Immature natural killer cell (primary cell): ENCODE measurements at regions not wholly inside any gene's neighbourhood (a gene's known extent, or its start where the extent isn't known, plus 50 kb on each side); places are given as distances from the start of the nearest gene placed in this dataset.
A peak's percentile ranks its signal among the peaks of the same experiment; 100 is the strongest.

ENCODE experiments used
- DNase-seq, 3 donors: peaks; one replicate each; pipeline ENCODE4 v3.0.0; 2022; ENCODE audit warnings: mixed read lengths in 1 of 3
- H3K27ac Mint-ChIP-seq, 6 donors: one replicate each; pipeline ENCODE4 v1.8.0; 2020; ENCODE audit warnings: mixed read lengths in 6 of 6, mild to moderate bottlenecking in 5 of 6, inconsistent platforms in 4 of 6, moderate library complexity in 3 of 6
- H3K27me3 Mint-ChIP-seq, 3 donors: one replicate each; pipeline ENCODE4 v1.8.0; 2020 to 2021; ENCODE audit warnings: low read depth in 3 of 3, mild to moderate bottlenecking in 3 of 3, mixed read lengths in 3 of 3, moderate library complexity in 3 of 3, inconsistent platforms in 1 of 3
- H3K36me3 Mint-ChIP-seq, 3 donors: one replicate each; pipeline ENCODE4 v1.8.0; 2020; ENCODE audit warnings: mixed read lengths in 3 of 3, inconsistent platforms in 2 of 3, mild to moderate bottlenecking in 2 of 3
- H3K4me1 Mint-ChIP-seq, 2 donors: one replicate each; pipeline ENCODE4 v1.8.0; 2020; ENCODE audit warnings: inconsistent platforms in 2 of 2, mild to moderate bottlenecking in 2 of 2, mixed read lengths in 2 of 2, moderate library complexity in 1 of 2
- H3K4me3 Mint-ChIP-seq, 5 donors: one replicate each; pipeline ENCODE4 v1.8.0; 2020; ENCODE audit warnings: mild to moderate bottlenecking in 5 of 5, mixed read lengths in 5 of 5, inconsistent platforms in 3 of 5, moderate library complexity in 3 of 5
- H3K9me3 Mint-ChIP-seq, 6 donors: one replicate each; pipeline ENCODE4 v1.8.0; 2020; ENCODE audit warnings: mild to moderate bottlenecking in 6 of 6, mixed read lengths in 6 of 6, inconsistent platforms in 4 of 6, moderate library complexity in 3 of 6

DNA sequence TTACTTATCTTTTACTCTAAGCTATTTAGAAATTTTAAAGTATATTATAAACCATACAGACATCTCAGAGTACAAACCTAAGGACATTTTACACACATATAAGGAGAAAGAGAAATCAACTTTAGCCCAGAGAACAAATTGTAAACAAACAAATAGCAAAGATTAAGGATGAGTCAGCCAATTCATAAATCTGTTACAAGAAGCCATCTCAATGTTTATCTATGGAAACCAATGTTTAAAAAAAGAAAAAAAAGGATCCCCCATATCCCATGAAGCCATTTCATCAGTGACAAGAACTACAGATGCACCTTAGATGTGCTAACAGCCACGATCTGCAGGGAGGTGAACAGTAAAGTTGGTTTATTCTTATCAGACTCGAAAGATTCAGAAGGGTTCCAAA is 437.1 kb downstream of the SHQ1 start:
- Mint-ChIP-seq H3K9me3 (no peaks in the 10 kb centered on the region), H3K36me3 (no peaks in the 10 kb centered on the region), H3K4me1 (peaks cover 80 to 100% of the 10 kb centered on the region in 2 donors), H3K27ac (peak overlapping the region in 2 of 6 donors; percentile 0 to 21), H3K4me3 (peak overlapping the region in 2 of 5 donors; percentile 8 to 43), H3K27me3 (peaks cover 0 to 3% (median 0%) of the 10 kb centered on the region in 3 donors)
- DNase-seq, result no peak

DNA sequence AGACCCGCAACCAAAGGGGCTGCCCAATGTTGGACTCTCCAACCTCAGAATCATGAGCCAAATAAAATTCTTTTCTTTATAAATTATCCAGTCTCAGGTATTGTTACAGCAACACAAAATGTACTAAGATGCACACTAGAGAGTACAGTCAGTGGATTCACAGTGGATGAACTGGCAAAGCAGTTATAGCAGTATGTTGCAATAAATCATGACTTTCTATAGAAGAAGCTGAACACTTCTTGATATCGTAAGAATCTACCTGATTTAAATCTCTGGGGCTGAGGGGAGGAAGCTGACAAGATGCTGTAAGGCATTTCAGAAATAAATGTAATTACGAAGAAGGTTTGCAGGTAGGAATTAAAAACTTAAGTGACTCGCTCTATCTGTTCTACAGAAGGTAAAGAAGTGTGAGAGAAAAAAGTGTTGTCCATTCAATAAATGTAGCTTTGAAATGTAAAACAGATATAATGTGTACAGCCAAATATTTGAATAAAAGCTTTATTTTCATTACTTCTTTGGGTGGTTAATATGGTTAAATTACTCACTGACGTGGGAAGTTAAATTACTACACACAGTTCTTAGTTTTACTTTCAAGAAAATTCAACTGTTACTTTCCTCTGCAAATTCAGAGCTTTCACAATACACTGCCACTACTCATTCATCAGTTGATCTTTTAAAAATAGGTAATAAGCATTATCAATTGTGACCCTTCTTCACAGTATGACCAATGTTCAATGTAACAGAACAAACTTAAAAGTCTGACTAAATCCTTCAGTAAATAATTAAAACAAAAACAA is 439.1 kb downstream of the SHQ1 start:
- Mint-ChIP-seq H3K4me1 (peaks cover 81 to 100% of the 10 kb centered on the region in 2 donors), H3K4me3 (peak overlapping the region in 4 of 5 donors; percentile 0 to 46 (median 20)), H3K36me3 (no peaks in the 10 kb centered on the region), H3K27me3 (peaks cover 0 to 3% (median 0%) of the 10 kb centered on the region in 3 donors), H3K9me3 (no peaks in the 10 kb centered on the region), H3K27ac (peak overlapping the region in 2 of 6 donors; percentile 6 to 56)
- DNase-seq, result no peak

DNA sequence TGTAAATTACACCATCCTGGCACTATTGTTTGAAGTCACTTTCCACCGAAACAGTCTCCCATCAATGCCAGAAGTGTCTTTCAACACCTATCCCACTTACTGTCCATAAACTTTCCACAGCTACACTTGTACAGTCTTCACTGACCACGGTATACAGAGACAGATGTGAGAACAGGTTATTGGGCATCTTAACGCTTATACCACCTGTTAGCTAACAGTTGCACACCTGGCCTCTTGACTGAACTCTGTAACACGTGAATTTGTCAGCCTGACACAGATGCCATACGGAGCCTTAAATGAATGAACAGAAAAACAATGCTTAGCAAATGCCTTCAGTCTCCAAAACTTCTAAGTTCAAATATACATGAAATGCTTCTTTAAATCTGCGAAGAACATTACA is 440.5 kb downstream of the SHQ1 start:
- Mint-ChIP-seq H3K36me3 (no peaks in the 10 kb centered on the region), H3K27me3 (peaks cover 0 to 3% (median 0%) of the 10 kb centered on the region in 3 donors), H3K9me3 (no peaks in the 10 kb centered on the region), H3K4me3 (no peak overlapping the region), H3K4me1 (peaks cover 87 to 100% of the 10 kb centered on the region in 2 donors), H3K27ac (no peak overlapping the region)
- no peak for DNase-seq

DNA sequence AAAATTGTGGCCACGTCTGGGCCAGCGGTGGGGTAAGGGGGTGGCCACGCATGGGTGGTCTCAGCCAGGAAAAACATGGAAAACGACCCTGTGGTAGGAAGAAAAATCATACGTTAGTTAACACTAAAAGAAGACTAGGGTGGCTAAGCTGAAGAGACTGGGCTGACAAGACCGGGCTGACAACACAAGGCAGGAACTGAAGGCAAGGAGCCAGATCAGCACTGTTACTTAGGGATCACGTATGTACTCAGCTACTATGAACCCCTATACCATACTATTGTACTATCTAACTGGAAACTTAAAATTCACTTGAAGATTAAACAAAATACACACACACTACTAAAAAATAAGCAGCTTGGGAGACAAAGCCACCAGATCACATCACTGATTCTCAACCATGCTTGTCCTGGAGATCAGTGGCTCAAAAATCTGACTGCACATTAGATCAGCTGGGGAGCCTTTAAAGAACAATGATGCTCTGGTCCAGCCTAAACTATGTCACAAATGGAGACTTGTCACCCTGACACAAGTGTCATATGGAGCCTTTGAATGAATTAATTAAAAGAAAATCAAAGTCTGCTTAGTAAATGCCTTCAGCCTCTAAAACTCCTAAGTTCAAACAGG is 442.2 kb downstream of the SHQ1 start:
- Mint-ChIP-seq H3K4me1 (peaks cover 80 to 100% of the 10 kb centered on the region in 2 donors), H3K4me3 (no peak overlapping the region)

DNA sequence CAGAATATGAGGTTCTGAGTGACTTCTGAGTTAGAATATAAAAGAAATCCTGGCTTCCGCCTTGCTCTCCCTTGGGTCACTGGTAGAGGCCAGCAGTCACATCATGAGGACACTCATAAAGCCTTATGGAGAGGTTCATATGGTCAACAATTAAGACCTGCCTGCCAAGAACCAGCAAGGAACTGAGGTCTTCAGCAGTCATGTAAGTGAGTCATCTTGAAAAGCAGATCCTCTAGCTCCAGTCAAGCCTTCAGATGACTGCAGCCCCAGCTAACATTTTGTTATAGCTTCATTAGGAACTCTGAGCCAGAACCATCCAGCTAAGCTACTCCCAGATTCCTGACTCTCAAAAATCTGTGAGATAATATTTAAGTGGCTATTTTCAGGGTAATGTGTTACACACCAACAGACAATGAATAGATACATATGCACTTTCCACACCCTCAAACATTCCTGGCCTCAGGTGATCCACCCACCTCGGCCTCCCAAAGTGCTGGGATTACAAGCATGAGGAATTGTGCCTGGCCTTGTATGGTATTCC is 447.2 kb downstream of the SHQ1 start:
- no peaks in the 10 kb centered on the region for H3K27me3 Mint-ChIP-seq
- no peak for DNase-seq
- no peaks in the 10 kb centered on the region for H3K36me3 Mint-ChIP-seq
- H3K9me3 Mint-ChIP-seq, result no peaks in the 10 kb centered on the region
- H3K4me1 Mint-ChIP-seq, result peaks cover 65 to 97% of the 10 kb centered on the region in 2 donors
- no peak overlapping the region for H3K27ac Mint-ChIP-seq
- no peak overlapping the region for H3K4me3 Mint-ChIP-seq

More for the DNA sequence above, 442.2 kb downstream of the SHQ1 start:
- DNase-seq, result no peak
- Mint-ChIP-seq H3K27ac (peak overlapping the region in 1 of 6 donors; percentile 16), H3K27me3 (peaks cover 0 to 3% (median 0%) of the 10 kb centered on the region in 3 donors), H3K36me3 (no peaks in the 10 kb centered on the region), H3K9me3 (no peaks in the 10 kb centered on the region)

- peaks cover 58 to 95% of the 10 kb centered on the region in 2 donors for H3K4me1 Mint-ChIP-seq
- no peak for DNase-seq
- no peaks in the 10 kb centered on the region for H3K36me3 Mint-ChIP-seq
- H3K9me3 Mint-ChIP-seq, result no peaks in the 10 kb centered on the region
- H3K27ac Mint-ChIP-seq, result no peak overlapping the region
- H3K4me3 Mint-ChIP-seq, result peak overlapping the region in 1 of 5 donors; percentile 9
- no peaks in the 10 kb centered on the region for H3K27me3 Mint-ChIP-seq
Observed at GRCh38 chr3:72398781-72399180, 449.5 kb downstream of the SHQ1 start.

DNA sequence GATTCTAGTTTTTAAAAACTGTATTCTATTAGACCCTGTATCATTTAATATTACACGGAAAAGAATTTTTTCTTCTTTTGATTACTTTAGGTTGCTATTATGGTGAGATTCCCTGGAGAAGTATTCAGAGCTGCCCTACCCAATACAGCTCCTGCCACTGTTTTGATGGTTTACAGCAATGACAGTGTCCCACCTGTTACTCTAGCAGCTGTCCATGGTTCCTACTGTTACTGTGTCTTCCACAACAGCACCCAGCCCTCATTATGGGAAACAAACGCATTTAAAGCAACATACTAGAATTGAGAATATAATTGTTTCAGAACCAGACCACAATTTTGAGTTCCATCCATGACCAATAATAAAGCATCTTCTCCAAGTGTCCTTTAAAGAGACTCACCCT is 450.7 kb downstream of the SHQ1 start:
- Mint-ChIP-seq H3K4me3 (no peak overlapping the region), H3K27me3 (no peaks in the 10 kb centered on the region), H3K27ac (no peak overlapping the region), H3K4me1 (peaks cover 54 to 89% of the 10 kb centered on the region in 2 donors), H3K9me3 (no peaks in the 10 kb centered on the region), H3K36me3 (no peaks in the 10 kb centered on the region)
- no peak for DNase-seq

- no peak for DNase-seq
- H3K27ac Mint-ChIP-seq, result no peak overlapping the region
- no peak overlapping the region for H3K4me3 Mint-ChIP-seq
- H3K36me3 Mint-ChIP-seq, result no peaks in the 10 kb centered on the region
- no peaks in the 10 kb centered on the region for H3K27me3 Mint-ChIP-seq
- H3K9me3 Mint-ChIP-seq, result no peaks in the 10 kb centered on the region
- peaks cover 54 to 82% of the 10 kb centered on the region in 2 donors for H3K4me1 Mint-ChIP-seq
Observed at GRCh38 chr3:72396899-72397298, 451.3 kb downstream of the SHQ1 start.

GRCh38 chr3:72395776-72396311 is 452.4 kb downstream of the SHQ1 start:
- H3K27ac Mint-ChIP-seq, result no peak overlapping the region
- no peak overlapping the region for H3K4me3 Mint-ChIP-seq
- no peaks in the 10 kb centered on the region for H3K27me3 Mint-ChIP-seq
- H3K4me1 Mint-ChIP-seq, result peaks cover 44 to 71% of the 10 kb centered on the region in 2 donors
- DNase-seq, result no peak
- no peaks in the 10 kb centered on the region for H3K36me3 Mint-ChIP-seq
- H3K9me3 Mint-ChIP-seq, result no peaks in the 10 kb centered on the region

DNA sequence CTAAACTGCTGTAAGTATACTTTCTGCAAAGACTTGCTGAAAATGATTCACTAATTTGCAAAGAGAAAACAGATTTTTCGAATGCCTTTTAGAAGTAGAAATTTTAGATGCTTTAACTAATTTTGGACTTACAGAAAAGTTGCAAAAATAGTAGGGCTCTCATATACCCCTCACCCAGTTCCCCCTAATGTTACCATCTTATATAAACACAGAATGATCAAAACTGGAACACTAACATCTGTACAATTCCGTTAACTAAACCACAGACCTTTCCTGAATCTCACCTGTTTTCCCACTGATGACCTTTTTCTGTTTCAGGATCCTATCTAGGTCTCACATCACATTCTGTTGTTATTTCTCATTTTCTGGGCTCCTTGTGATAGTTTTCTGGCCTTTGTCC is 454.8 kb downstream of the SHQ1 start:
- DNase-seq, result no peak
- H3K4me3 Mint-ChIP-seq, result no peak overlapping the region
- peaks cover 46 to 57% of the 10 kb centered on the region in 2 donors for H3K4me1 Mint-ChIP-seq
- no peaks in the 10 kb centered on the region for H3K36me3 Mint-ChIP-seq
- no peaks in the 10 kb centered on the region for H3K9me3 Mint-ChIP-seq
- no peak overlapping the region for H3K27ac Mint-ChIP-seq
- no peaks in the 10 kb centered on the region for H3K27me3 Mint-ChIP-seq

GRCh38 chr3:72391659-72392058 is 456.6 kb downstream of the SHQ1 start:
- no peaks in the 10 kb centered on the region for H3K27me3 Mint-ChIP-seq
- H3K4me3 Mint-ChIP-seq, result no peak overlapping the region
- no peak for DNase-seq
- no peaks in the 10 kb centered on the region for H3K9me3 Mint-ChIP-seq
- H3K36me3 Mint-ChIP-seq, result no peaks in the 10 kb centered on the region
- no peak overlapping the region for H3K27ac Mint-ChIP-seq
- H3K4me1 Mint-ChIP-seq, result peaks cover 42 to 59% of the 10 kb centered on the region in 2 donors

DNA sequence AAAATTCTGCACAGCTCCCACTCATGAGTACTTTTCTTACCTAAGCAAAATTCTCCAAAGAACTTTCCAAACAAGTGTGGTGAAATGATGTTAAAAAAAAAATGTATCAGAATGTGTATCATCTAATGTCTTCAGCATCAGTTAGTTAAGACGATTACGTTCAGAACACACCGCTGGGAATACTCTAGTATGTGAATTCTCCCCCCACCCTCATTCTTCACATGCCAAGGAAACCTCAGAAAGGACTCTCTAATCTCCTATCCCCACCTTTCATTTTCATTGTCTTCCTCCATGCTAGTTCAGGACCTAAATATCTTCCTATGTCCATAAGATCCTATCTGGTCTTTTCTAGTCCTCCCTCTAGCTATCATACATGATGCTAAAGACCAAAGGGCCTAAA is 457.4 kb downstream of the SHQ1 start:
- Mint-ChIP-seq H3K27ac (no peak overlapping the region), H3K27me3 (no peaks in the 10 kb centered on the region), H3K36me3 (no peaks in the 10 kb centered on the region), H3K4me3 (no peak overlapping the region), H3K4me1 (peaks cover 49 to 59% of the 10 kb centered on the region in 2 donors), H3K9me3 (no peaks in the 10 kb centered on the region)
- no peak for DNase-seq

GRCh38 chr3:72388644-72389043 is 459.6 kb downstream of the SHQ1 start:
- no peak for DNase-seq
- Mint-ChIP-seq H3K36me3 (no peaks in the 10 kb centered on the region), H3K27me3 (no peaks in the 10 kb centered on the region), H3K4me1 (peaks cover 56 to 62% of the 10 kb centered on the region in 2 donors), H3K27ac (no peak overlapping the region), H3K4me3 (no peak overlapping the region), H3K9me3 (no peaks in the 10 kb centered on the region)

GRCh38 chr3:72388117-72388516 is 460.1 kb downstream of the SHQ1 start:
- no peaks in the 10 kb centered on the region for H3K9me3 Mint-ChIP-seq
- H3K4me3 Mint-ChIP-seq, result no peak overlapping the region

More at GRCh38 chr3:72388117-72388516, 460.1 kb downstream of the SHQ1 start:
- no peaks in the 10 kb centered on the region for H3K36me3 Mint-ChIP-seq
- H3K27me3 Mint-ChIP-seq, result no peaks in the 10 kb centered on the region
- DNase-seq, result no peak
- peak overlapping the region in 2 of 6 donors; percentile 11 to 32 for H3K27ac Mint-ChIP-seq
- H3K4me1 Mint-ChIP-seq, result peaks cover 58 to 63% of the 10 kb centered on the region in 2 donors
